HG02870 (cell line): ENCODE measurements at regions not wholly inside any gene's neighbourhood (a gene's known extent, or its start where the extent isn't known, plus 50 kb on each side); places are given as distances from the start of the nearest gene placed in this dataset.

Experiments used
- ATAC-seq: cut with Tn5 transposase; IDR thresholded peaks from one replicate; pipeline ENCODE4 v1.9.1; 2021; ENCODE audit warnings: mild to moderate bottlenecking, moderate library complexity; ENCODE audit not compliant: unreplicated experiment

- no peak for ATAC-seq
These were observed 138.5 kb upstream of the ARPP21 start for GRCh38 chr3:35500641-35501350.

GRCh38 chr3:35502699-35503098 is 136.6 kb upstream of the ARPP21 start:
- ATAC-seq, result no peak

GRCh38 chr3:35505181-35505580 is 134.1 kb upstream of the ARPP21 start:
- no peak for ATAC-seq

DNA sequence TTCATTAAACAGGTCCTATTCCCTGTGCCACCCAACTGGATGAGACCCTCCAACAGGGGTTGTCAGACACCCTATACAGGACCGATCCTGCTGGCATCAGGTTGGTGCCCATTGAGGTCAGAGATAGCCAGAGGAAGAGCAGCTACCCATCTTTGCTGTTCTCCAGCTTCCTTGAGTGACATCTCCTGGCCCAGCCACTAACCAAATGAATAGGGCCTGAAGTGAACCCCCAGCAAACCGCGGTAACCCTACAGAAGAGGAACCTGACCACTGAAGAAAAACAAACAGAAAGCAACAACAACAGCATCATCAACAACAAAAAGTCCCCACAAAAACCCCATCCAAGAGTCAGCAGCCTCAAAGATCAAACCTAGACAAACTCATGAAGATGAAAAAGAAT is 133.6 kb upstream of the ARPP21 start:
- no peak for ATAC-seq

DNA sequence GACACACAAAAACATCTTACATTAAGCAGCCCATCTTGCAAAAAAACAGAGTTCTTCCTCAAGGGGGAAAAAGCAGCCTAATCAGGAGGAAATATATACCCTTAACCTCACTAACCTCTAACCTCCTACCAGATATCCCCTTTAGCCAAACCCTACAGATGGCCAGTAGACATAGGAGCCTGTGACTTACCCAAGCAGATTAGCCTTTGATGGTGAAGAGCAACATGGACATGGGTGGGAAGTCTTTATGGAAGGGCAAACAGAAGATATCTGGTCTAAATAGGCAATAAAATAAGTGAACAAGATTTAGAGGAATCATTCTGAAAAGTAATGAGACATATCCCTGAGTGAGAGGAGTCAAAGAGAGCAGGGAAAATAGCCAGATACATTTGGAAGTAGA is 119.4 kb upstream of the ARPP21 start:
- no peak for ATAC-seq

DNA sequence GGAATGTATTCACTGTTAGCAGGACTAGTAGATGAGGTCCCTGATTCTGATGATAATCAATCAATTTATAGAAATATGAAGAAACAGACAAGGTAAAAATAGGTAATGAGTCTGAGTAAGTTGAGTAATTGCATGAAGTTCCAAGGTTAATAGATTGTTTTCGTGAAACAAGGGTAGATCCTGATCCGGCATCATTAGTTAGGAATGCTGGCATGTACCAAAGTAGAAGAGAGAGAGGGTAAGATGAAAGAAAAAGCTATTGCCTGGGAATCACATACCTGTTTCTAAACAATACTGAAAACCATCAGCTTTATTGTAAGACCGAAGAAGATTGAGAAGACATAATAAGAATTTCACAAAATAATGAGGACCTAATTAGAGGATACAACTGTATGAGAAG is 118.1 kb upstream of the ARPP21 start:
- no peak for ATAC-seq

DNA sequence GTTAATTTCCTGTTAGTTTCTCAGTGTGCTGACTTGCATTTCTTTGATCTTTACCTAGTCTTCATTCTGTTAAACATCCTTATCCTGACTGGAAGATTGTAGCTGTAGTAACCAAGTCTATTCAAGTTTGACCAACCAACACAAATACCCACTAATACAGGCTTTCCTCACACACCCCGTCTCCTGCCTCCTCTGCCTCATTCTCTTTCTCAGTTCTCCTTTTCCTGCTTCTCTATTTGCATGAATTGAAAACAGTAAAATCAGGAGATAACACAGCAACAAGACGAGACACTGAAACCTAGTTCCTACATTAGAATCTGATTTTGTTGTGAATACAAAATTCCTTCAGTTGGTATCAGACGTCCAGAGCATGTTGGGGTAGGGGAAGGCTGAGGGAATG is 116.9 kb upstream of the ARPP21 start:
- ATAC-seq, result no peak

DNA sequence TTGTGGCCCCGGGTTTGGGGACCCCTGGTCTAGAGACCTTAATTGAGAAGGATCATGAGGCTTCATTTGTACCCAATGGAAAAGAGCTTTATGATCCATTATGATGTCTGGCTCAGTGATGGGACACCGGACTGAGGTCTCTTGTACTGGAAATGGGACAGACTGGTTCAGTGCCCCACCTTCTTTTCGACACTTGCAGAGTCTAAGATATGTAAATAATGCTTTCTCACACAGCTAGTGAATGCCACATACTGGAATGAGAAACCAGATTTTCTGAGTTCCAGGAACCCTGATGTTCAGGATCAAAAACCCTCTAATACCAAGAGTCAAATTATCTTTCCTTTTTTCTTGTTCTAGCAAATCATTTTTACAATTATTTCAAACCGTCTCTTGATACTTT is 116.3 kb upstream of the ARPP21 start:
- no peak for ATAC-seq

- ATAC-seq, result no peak
These were observed 115.5 kb upstream of the ARPP21 start for GRCh38 chr3:35523838-35524237.

GRCh38 chr3:35524856-35525255 is 114.5 kb upstream of the ARPP21 start:
- ATAC-seq, result no peak

DNA sequence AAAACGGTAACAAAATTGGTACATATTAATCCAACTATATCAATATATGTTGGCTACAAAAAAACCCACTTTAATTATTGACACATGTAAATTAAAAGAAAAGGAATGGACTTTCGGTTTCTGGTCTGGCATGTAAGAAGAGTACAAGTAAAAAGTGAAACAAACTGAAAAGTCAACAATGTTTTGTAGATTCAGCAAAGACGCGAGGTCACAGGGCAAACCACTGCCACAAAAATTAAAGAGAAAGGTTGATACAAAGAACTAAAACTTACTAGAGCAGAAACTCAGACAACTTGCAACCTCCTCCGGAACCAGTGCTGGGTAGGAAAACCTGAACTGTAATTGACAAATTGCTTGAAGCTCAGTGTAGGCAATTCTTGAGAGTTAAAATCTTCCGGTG is 110.6 kb upstream of the ARPP21 start:
- no peak for ATAC-seq

DNA sequence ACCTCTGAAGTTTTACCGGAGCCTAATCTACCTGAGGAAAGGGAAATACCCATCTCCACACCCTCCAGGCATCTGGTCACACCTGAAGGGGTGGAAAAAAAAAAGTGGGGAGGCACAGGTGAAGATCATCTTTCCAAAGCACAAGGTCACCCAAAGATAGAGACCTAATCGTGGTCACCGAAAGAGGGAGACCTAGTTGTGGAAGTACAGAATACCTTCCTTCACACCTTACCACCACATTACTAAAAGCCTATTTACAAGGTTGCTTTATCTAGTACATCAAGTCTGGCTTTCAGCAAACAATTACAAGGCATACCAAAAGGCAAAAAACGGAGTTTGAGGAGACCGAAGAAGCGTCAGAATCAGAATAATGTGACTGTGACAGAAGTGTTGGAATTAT is 110.0 kb upstream of the ARPP21 start:
- no peak for ATAC-seq

DNA sequence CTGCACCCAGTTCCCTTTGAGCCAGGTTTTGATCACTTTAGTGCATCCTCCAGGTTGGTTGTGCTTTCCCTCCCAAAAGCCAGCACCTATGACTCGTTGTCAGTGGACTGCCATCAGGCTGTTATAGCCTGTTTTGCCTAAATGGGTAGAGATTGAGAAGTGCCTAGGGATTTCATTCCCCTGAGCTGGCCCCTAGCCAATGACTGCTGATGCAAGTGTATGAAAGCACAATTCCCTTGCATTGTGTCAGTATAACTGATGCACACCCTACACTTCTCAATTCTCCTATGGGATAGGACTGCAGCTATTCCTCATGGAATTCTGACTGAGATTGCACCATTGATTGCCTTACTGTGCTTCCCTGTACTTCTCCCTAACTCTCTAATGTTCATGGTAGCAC is 102.1 kb upstream of the ARPP21 start:
- ATAC-seq, result no peak

GRCh38 chr3:35544976-35545375 is 94.3 kb upstream of the ARPP21 start:
- no peak for ATAC-seq

DNA sequence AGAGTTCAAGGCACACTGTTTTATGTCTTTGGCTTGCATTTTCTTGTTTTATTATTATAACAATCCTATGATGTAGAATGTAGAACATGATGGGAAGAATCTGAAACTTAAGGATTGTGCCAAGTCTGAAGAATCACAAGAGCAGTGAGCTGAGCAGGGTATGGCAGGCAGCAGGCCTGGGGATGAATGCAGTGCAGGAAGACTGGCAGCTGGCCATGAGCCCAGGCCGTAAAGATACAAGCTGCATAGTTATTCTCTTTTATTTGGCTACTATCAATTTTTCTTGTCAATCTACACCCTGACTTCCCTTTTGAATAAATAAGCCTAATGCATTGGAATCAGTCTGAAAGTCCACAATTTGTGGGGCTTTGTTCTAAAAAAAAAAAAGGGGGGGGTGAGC is 89.6 kb upstream of the ARPP21 start:
- ATAC-seq, result no peak

GRCh38 chr3:35562141-35562540 is 77.2 kb upstream of the ARPP21 start:
- no peak for ATAC-seq

DNA sequence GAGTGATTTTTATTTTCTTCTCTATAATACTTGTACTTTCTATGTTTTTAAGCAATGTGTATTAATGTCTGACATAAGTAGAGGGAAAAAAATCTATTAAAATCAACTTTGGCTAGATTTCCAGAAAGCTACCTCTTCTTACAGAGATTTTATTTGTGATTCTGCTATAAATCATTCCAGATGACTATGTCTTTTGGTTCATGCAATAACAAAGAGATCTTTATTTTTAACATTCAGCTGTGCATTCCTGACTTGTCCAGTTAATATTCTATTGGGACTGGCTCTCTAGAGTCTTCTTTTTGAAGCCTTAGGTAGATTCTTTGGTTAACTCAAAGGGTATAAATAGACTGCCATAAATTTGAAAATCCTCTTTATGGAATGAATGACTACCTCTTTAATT is 74.3 kb upstream of the ARPP21 start:
- ATAC-seq, result no peak
